Kidney epithelial cell (primary cell): ENCODE measurements at regions not wholly inside any gene's neighbourhood (a gene's known extent, or its start where the extent isn't known, plus 50 kb on each side); places are given as distances from the start of the nearest gene placed in this dataset.

ENCODE experiments used
- DNase-seq: peaks from one replicate; pipeline ENCODE4 v3.0.0-alpha.2; 2010; ENCODE audit warnings: low read depth
- H3K27me3 ChIP-seq: 2 replicates; pipeline ENCODE4 v1.6.0; 2011; ENCODE audit warnings: low read length; ENCODE audit not compliant: control insufficient read depth, insufficient read depth
- H3K36me3 ChIP-seq: 2 replicates; pipeline ENCODE4 v1.5.1; 2011; ENCODE audit warnings: low read length; ENCODE audit not compliant: control insufficient read depth, insufficient read depth
- H3K4me3 ChIP-seq: 2 replicates; pipeline ENCODE4 v1.5.1; 2011; ENCODE audit warnings: low read depth, mild to moderate bottlenecking, control low read depth, low read length
- CTCF ChIP-seq: IDR thresholded peaks from 2 replicates; pipeline ENCODE4 v1.5.1; 2011; ENCODE audit warnings: mild to moderate bottlenecking, moderate library complexity, low read length, control low read depth, inconsistent platforms; ENCODE audit not compliant: insufficient read depth, poor library complexity, severe bottlenecking

DNA sequence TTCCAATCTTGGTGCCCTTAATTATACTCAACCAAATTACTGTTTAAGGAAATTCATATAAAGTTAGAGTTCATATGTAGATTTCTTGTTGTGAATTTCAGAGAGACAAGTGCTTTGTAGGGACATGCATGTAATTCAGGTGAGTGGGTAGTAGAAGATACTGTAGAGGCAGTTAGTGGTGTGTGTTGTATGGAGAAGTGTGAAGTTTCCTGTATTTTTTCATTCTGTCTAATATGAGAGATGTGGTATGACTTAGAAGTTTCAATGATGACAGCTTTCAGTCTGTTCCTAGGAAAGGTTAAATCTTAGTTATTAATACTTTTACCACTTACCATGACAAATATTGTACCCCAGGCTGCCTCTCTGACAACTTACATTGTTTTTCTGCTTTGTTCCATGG, 294.2 kb downstream of the TDRD3 start:
- H3K4me3 ChIP-seq, result no peak overlapping the region
- H3K36me3 ChIP-seq, result no peaks in the 10 kb centered on the region
- DNase-seq, result no peak
- no peaks in the 10 kb centered on the region for H3K27me3 ChIP-seq
- no peak for TF ChIP-seq CTCF

DNA sequence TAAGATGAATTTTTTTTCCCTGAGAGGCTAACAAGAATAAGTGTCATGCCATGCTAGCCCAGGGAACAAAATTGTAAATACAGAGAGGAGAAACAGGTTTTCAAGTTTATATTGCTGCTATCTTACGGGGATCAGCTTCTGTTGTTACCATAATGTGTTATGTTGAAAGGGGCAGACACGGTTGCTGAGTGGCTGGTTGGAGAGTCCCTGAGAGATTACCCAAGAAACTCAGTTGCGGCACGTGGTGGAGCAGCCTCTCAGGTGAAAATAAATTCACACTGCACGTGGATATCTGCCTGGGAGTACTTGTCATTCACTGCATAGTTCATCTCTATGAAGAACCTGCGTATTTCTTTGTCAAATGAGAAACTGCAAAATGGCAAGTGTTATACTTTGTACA, 293.6 kb downstream of the TDRD3 start:
- Histone ChIP-seq H3K4me3 (no peak overlapping the region), H3K36me3 (no peaks in the 10 kb centered on the region), H3K27me3 (no peaks in the 10 kb centered on the region)
- no peak for DNase-seq
- no peak for TF ChIP-seq CTCF

DNA sequence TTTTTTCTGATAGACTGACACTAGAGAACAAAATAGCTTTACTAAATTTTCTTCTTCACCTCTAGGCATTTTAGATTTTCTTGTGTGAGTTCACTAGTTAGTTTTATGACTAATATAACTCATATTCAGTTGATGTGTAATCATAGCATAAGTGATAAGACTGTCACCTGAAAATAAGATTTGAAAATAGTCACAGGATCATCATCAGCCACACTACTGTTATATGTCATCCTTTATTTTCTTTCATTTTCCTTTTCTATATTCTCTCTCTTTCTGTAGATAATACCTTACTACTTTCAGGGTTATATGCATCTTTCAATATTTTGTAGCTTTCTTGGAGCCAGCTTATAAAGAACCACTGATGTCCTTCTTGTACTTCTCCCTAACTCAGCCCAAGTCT, 292.6 kb downstream of the TDRD3 start:
- DNase-seq, result no peak
- Histone ChIP-seq H3K4me3 (no peak overlapping the region), H3K36me3 (no peaks in the 10 kb centered on the region), H3K27me3 (no peaks in the 10 kb centered on the region)
- TF ChIP-seq CTCF, result no peak

DNA sequence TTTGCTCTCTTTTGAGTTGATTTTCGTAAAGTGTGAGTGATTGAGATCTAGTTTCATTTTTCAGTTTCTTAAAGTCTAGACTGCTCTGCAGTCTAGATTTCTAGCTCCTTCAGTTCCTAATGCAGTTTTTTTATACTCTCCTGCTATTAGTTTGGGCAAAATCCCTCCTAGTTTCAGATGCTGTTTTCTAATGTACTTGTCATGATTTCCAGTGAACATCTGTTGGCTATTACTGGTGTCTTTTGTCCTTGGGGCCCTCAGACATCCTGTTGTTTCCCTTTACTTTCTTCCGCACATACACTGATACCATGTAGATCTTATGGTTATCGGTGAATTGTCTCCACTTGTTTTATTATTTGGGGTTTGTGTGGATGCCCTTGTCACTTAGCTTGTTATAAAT, 292.1 kb downstream of the TDRD3 start:
- DNase-seq, result no peak
- Histone ChIP-seq H3K36me3 (no peaks in the 10 kb centered on the region), H3K4me3 (no peak overlapping the region), H3K27me3 (no peaks in the 10 kb centered on the region)
- no peak for TF ChIP-seq CTCF

- no peak for TF ChIP-seq CTCF
- H3K4me3 ChIP-seq, result no peak overlapping the region
- no peaks in the 10 kb centered on the region for H3K27me3 ChIP-seq
These were observed 283.1 kb downstream of the TDRD3 start for GRCh38 chr13:60679928-60680694.

GRCh38 chr13:60679131-60679530, 282.1 kb downstream of the TDRD3 start:
- H3K36me3 ChIP-seq, result no peaks in the 10 kb centered on the region
- H3K4me3 ChIP-seq, result no peak overlapping the region
- DNase-seq, result no peak
- H3K27me3 ChIP-seq, result no peaks in the 10 kb centered on the region
- no peak for TF ChIP-seq CTCF

More at GRCh38 chr13:60679928-60680694, 283.1 kb downstream of the TDRD3 start:
- no peak for DNase-seq
- no peaks in the 10 kb centered on the region for H3K36me3 ChIP-seq
